ENCODE measurements at regions not wholly inside any gene's neighbourhood (a gene's known extent, or its start where the extent isn't known, plus 50 kb on each side); places are given as distances from the start of the nearest gene placed in this dataset.

GRCh38 chr12:62021808-62022207, 238.4 kb upstream of the USP15 start:
- BruUV-seq (replicated peaks), result no TSS peak
- CTCF ChIA-PET, result no interaction called here
- no peak for DNase-seq (ENCODE audit: low read depth, low spot score)

More at GRCh38 chr12:62021808-62022207, 238.4 kb upstream of the USP15 start:
- Histone ChIP-seq H3K27me3 (ENCODE audit: insufficient read depth, low read length) (no peaks in the 10 kb centered on the region), H3K79me2 (ENCODE audit: insufficient read depth, low read length) (no peaks in the 10 kb centered on the region), H3K4me1 (ENCODE audit: control insufficient read depth in 1 of 2, insufficient read depth in 2 of 2, low read length in 2 of 2) (no peaks in the 10 kb centered on the region), H3K27ac (ENCODE audit: low read depth, low read length) (no peak overlapping the region), H2AFZ (ENCODE audit: low read depth, low read length, poor library complexity, severe bottlenecking) (no peak overlapping the region), H3K4me3 (replicated peaks in 1 of 2; ENCODE audit: low read depth in 1 of 2, low read length in 2 of 2) (no peak overlapping the region), H3K9ac (ENCODE audit: low read length) (no peak overlapping the region), H3K36me3 (ENCODE audit: control insufficient read depth in 1 of 2, insufficient read depth in 2 of 2, low read length in 2 of 2) (no peaks in the 10 kb centered on the region), H4K20me1 (ENCODE audit: insufficient read depth) (no peaks in the 10 kb centered on the region), H3K4me2 (ENCODE audit: low read length) (no peak overlapping the region), H3K9me2 (ENCODE audit: insufficient read depth) (no peaks in the 10 kb centered on the region), H3K9me3 (ENCODE audit: control insufficient read depth in 1 of 2, insufficient read depth in 1 of 2, low read depth in 1 of 2, low read length in 2 of 2) (no peaks in the 10 kb centered on the region)
- intact Hi-C loops (cut with micrococcal nuclease), result no loop called here
- ChIA-PET POLR2A (no interaction called here), RAD21 (ENCODE audit: low non-redundant PET in 1 of 2, low total read pairs in 2 of 2, uncharacterized antibody in 2 of 2, unreplicated experiment in 2 of 2) (no interaction called here)
- peak; percentile 40; the same call in 1 of the 2 replicates for ATAC-seq
- TF ChIP-seq ZFX (IDR thresholded peaks at IDR 0.05) (no peak), POLR2A (IDR thresholded peaks at IDR 0.05; ENCODE audit: borderline replicate concordance, extremely low read depth, insufficient read depth, insufficient read length) (no peak), SP1 (IDR thresholded peaks at IDR 0.05; ENCODE audit: low read depth) (no peak), SIN3A (IDR thresholded peaks at IDR 0.05; ENCODE audit: low read depth) (no peak), SRF (IDR thresholded peaks at IDR 0.05; ENCODE audit: low read depth) (no peak), CBX3 (IDR thresholded peaks at IDR 0.05; ENCODE audit: low read depth) (no peak), EGR1 (IDR thresholded peaks at IDR 0.05; ENCODE audit: low read depth) (no peak), FOSL1 (IDR thresholded peaks at IDR 0.05; ENCODE audit: low read depth) (no peak), REST (IDR thresholded peaks at IDR 0.05; ENCODE audit: low read depth) (no peak), ZBTB33 (IDR thresholded peaks at IDR 0.05; ENCODE audit: extremely low read depth, insufficient replicate concordance, low read length) (no peak), MAX (IDR thresholded peaks at IDR 0.05) (no peak), YY1 (IDR thresholded peaks at IDR 0.05; ENCODE audit: extremely low read depth, insufficient replicate concordance, low read depth, low read length) (no peak), CTCF (IDR thresholded peaks at IDR 0.05 in 2 of 3, conservative IDR thresholded peaks at IDR 0.05 in 1 of 3; ENCODE audit: borderline replicate concordance in 1 of 3, insufficient read depth in 1 of 3, low read depth in 2 of 3, low read length in 2 of 3) (no peak), ELF1 (IDR thresholded peaks at IDR 0.05; ENCODE audit: borderline replicate concordance, low read depth) (no peak), EZH2phosphoT487 (IDR thresholded peaks at IDR 0.05; ENCODE audit: borderline replicate concordance) (no peak), JUND (IDR thresholded peaks at IDR 0.05) (no peak), TCF7L2 (IDR thresholded peaks at IDR 0.05; ENCODE audit: borderline replicate concordance, extremely low read depth, insufficient read depth, insufficient read length) (no peak), EZH2 (IDR thresholded peaks at IDR 0.05) (no peak), POLR2AphosphoS5 (IDR thresholded peaks at IDR 0.05; ENCODE audit: low read depth, low read length) (no peak)
